ENCODE measurements at regions not wholly inside any gene's neighbourhood (a gene's known extent, or its start where the extent isn't known, plus 50 kb on each side); places are given as distances from the start of the nearest gene placed in this dataset.

GRCh38 chr4:123876143-123876542 lies 479.5 kb downstream of the SPRY1 start:
- intact Hi-C loops (cut with micrococcal nuclease) = no loop called here
- no peaks in the 10 kb centered on the region for H3K27me3 Mint-ChIP-seq (ENCODE audit: low read depth)
- H3K27ac Mint-ChIP-seq = no peak overlapping the region

GRCh38 chr4:123876671-123877101 lies 480.1 kb downstream of the SPRY1 start:
- H3K9me3 Mint-ChIP-seq = no peaks in the 10 kb centered on the region
- no peak overlapping the region for H3K27ac Mint-ChIP-seq
- DNase-seq (ENCODE audit: low spot score) = no peak

More at GRCh38 chr4:123876143-123876542, 479.5 kb downstream of the SPRY1 start:
- Mint-ChIP-seq H3K36me3 (ENCODE audit: low read depth) (no peaks in the 10 kb centered on the region), H3K4me1 (ENCODE audit: low read depth) (no peaks in the 10 kb centered on the region), H3K4me3 (ENCODE audit: low read depth) (no peak overlapping the region), H3K9me3 (no peaks in the 10 kb centered on the region)
- no peak for DNase-seq (ENCODE audit: low spot score)

GRCh38 chr4:123877551-123877950 lies 481.0 kb downstream of the SPRY1 start:
- no peak for DNase-seq (ENCODE audit: low spot score)
- Mint-ChIP-seq H3K27me3 (ENCODE audit: low read depth) (no peaks in the 10 kb centered on the region), H3K36me3 (ENCODE audit: low read depth) (no peaks in the 10 kb centered on the region), H3K9me3 (no peaks in the 10 kb centered on the region), H3K4me1 (ENCODE audit: low read depth) (no peaks in the 10 kb centered on the region), H3K4me3 (ENCODE audit: low read depth) (no peak overlapping the region), H3K27ac (no peak overlapping the region)
- intact Hi-C loops (cut with micrococcal nuclease) = no loop called here

More at GRCh38 chr4:123876671-123877101, 480.1 kb downstream of the SPRY1 start:
- intact Hi-C loops (cut with micrococcal nuclease) = no loop called here
- Mint-ChIP-seq H3K36me3 (ENCODE audit: low read depth) (no peaks in the 10 kb centered on the region), H3K4me1 (ENCODE audit: low read depth) (no peaks in the 10 kb centered on the region), H3K27me3 (ENCODE audit: low read depth) (no peaks in the 10 kb centered on the region), H3K4me3 (ENCODE audit: low read depth) (no peak overlapping the region)

- DNase-seq (ENCODE audit: low spot score) = no peak
- intact Hi-C loops (cut with micrococcal nuclease) = no loop called here
- Mint-ChIP-seq H3K36me3 (ENCODE audit: low read depth) (no peaks in the 10 kb centered on the region), H3K27me3 (ENCODE audit: low read depth) (no peaks in the 10 kb centered on the region), H3K9me3 (no peaks in the 10 kb centered on the region), H3K4me1 (ENCODE audit: low read depth) (no peaks in the 10 kb centered on the region), H3K4me3 (ENCODE audit: low read depth) (no peak overlapping the region), H3K27ac (no peak overlapping the region)
Observed at GRCh38 chr4:123878976-123879375, 482.4 kb downstream of the SPRY1 start.

GRCh38 chr4:123880631-123881030 lies 484.0 kb downstream of the SPRY1 start:
- Mint-ChIP-seq H3K27me3 (ENCODE audit: low read depth) (no peaks in the 10 kb centered on the region), H3K36me3 (ENCODE audit: low read depth) (no peaks in the 10 kb centered on the region), H3K9me3 (no peaks in the 10 kb centered on the region), H3K27ac (no peak overlapping the region), H3K4me3 (ENCODE audit: low read depth) (no peak overlapping the region), H3K4me1 (ENCODE audit: low read depth) (no peaks in the 10 kb centered on the region)
- no peak for DNase-seq (ENCODE audit: low spot score)
- intact Hi-C loops (cut with micrococcal nuclease) = no loop called here

- Mint-ChIP-seq H3K27ac (no peak overlapping the region), H3K27me3 (ENCODE audit: low read depth) (no peaks in the 10 kb centered on the region), H3K4me3 (ENCODE audit: low read depth) (no peak overlapping the region), H3K4me1 (ENCODE audit: low read depth) (no peaks in the 10 kb centered on the region), H3K9me3 (no peaks in the 10 kb centered on the region), H3K36me3 (ENCODE audit: low read depth) (no peaks in the 10 kb centered on the region)
- no peak for DNase-seq (ENCODE audit: low spot score)
- intact Hi-C loops (cut with micrococcal nuclease) = no loop called here
Observed at GRCh38 chr4:123884922-123885321, 488.3 kb downstream of the SPRY1 start.

GRCh38 chr4:123889507-123889906 lies 492.9 kb downstream of the SPRY1 start:
- Mint-ChIP-seq H3K27ac (no peak overlapping the region), H3K27me3 (ENCODE audit: low read depth) (no peaks in the 10 kb centered on the region), H3K9me3 (no peaks in the 10 kb centered on the region), H3K4me3 (ENCODE audit: low read depth) (no peak overlapping the region), H3K36me3 (ENCODE audit: low read depth) (no peaks in the 10 kb centered on the region), H3K4me1 (ENCODE audit: low read depth) (no peaks in the 10 kb centered on the region)
- intact Hi-C loops (cut with micrococcal nuclease) = no loop called here
- DNase-seq (ENCODE audit: low spot score) = no peak

- H3K36me3 Mint-ChIP-seq (ENCODE audit: low read depth) = no peaks in the 10 kb centered on the region
- H3K4me1 Mint-ChIP-seq (ENCODE audit: low read depth) = no peaks in the 10 kb centered on the region
- intact Hi-C loops (cut with micrococcal nuclease) = no loop called here
- no peak for DNase-seq (ENCODE audit: low spot score)
- H3K9me3 Mint-ChIP-seq = no peaks in the 10 kb centered on the region
- no peak overlapping the region for H3K4me3 Mint-ChIP-seq (ENCODE audit: low read depth)
- H3K27ac Mint-ChIP-seq = no peak overlapping the region
- no peaks in the 10 kb centered on the region for H3K27me3 Mint-ChIP-seq (ENCODE audit: low read depth)
Observed at GRCh38 chr4:123890889-123891288, 494.3 kb downstream of the SPRY1 start.

GRCh38 chr4:123891881-123892280 lies 495.3 kb downstream of the SPRY1 start:
- Mint-ChIP-seq H3K36me3 (ENCODE audit: low read depth) (no peaks in the 10 kb centered on the region), H3K4me1 (ENCODE audit: low read depth) (no peaks in the 10 kb centered on the region), H3K4me3 (ENCODE audit: low read depth) (no peak overlapping the region), H3K27ac (no peak overlapping the region), H3K9me3 (no peaks in the 10 kb centered on the region), H3K27me3 (ENCODE audit: low read depth) (no peaks in the 10 kb centered on the region)
- intact Hi-C loops (cut with micrococcal nuclease) = no loop called here
- no peak for DNase-seq (ENCODE audit: low spot score)

GRCh38 chr4:123892368-123892976 lies 495.9 kb downstream of the SPRY1 start:
- no peak overlapping the region for H3K4me3 Mint-ChIP-seq (ENCODE audit: low read depth)
- H3K27ac Mint-ChIP-seq = no peak overlapping the region
- intact Hi-C loops (cut with micrococcal nuclease) = no loop called here
- H3K4me1 Mint-ChIP-seq (ENCODE audit: low read depth) = no peaks in the 10 kb centered on the region
- no peaks in the 10 kb centered on the region for H3K9me3 Mint-ChIP-seq
- no peaks in the 10 kb centered on the region for H3K27me3 Mint-ChIP-seq (ENCODE audit: low read depth)
- H3K36me3 Mint-ChIP-seq (ENCODE audit: low read depth) = no peaks in the 10 kb centered on the region
- no peak for DNase-seq (ENCODE audit: low spot score)

- no peak overlapping the region for H3K4me3 Mint-ChIP-seq (ENCODE audit: low read depth)
- no peaks in the 10 kb centered on the region for H3K4me1 Mint-ChIP-seq (ENCODE audit: low read depth)
- no peaks in the 10 kb centered on the region for H3K9me3 Mint-ChIP-seq
- H3K36me3 Mint-ChIP-seq (ENCODE audit: low read depth) = no peaks in the 10 kb centered on the region
- no peaks in the 10 kb centered on the region for H3K27me3 Mint-ChIP-seq (ENCODE audit: low read depth)
- H3K27ac Mint-ChIP-seq = no peak overlapping the region
- intact Hi-C loops (cut with micrococcal nuclease) = no loop called here
- DNase-seq (ENCODE audit: low spot score) = no peak
Observed at GRCh38 chr4:123893011-123893981, 496.7 kb downstream of the SPRY1 start.

- Mint-ChIP-seq H3K4me3 (ENCODE audit: low read depth) (no peak overlapping the region), H3K27me3 (ENCODE audit: low read depth) (no peaks in the 10 kb centered on the region), H3K27ac (no peak overlapping the region), H3K4me1 (ENCODE audit: low read depth) (no peaks in the 10 kb centered on the region), H3K36me3 (ENCODE audit: low read depth) (no peaks in the 10 kb centered on the region), H3K9me3 (no peaks in the 10 kb centered on the region)
- intact Hi-C loops (cut with micrococcal nuclease) = no loop called here
- DNase-seq (ENCODE audit: low spot score) = no peak
Observed at GRCh38 chr4:123896446-123897071, 500.0 kb downstream of the SPRY1 start.

Measured in activated T-helper 2 cell treated with anti-CD3 and anti-CD28 coated beads, Interferon-gamma antibody, Interleukin-2, Interleukin-4, amounts not matched to agents 10 μg/mL and 5 μg/mL and 100 μg/mL, durations not matched to agents 14 hours and 24 hours and 36 hours (primary cell).